Muscle of arm (tissue), 1 donor: ENCODE measurements at regions not wholly inside any gene's neighbourhood (a gene's known extent, or its start where the extent isn't known, plus 50 kb on each side); places are given as distances from the start of the nearest gene placed in this dataset.
A peak's percentile ranks its signal among the peaks of the same experiment; 100 is the strongest.

Experiments
- DNase-seq: peaks from one replicate; pipeline ENCODE4 v3.0.0-alpha.2; 2013

GRCh38 chr6:159118924-159119323 lies 50.3 kb upstream of the FNDC1 start:
- DNase-seq: no peak

GRCh38 chr6:159117563-159117962 lies 51.6 kb upstream of the FNDC1 start:
- DNase-seq: no peak

GRCh38 chr6:159117046-159117445 lies 52.2 kb upstream of the FNDC1 start:
- peak; percentile 52 for DNase-seq

DNA sequence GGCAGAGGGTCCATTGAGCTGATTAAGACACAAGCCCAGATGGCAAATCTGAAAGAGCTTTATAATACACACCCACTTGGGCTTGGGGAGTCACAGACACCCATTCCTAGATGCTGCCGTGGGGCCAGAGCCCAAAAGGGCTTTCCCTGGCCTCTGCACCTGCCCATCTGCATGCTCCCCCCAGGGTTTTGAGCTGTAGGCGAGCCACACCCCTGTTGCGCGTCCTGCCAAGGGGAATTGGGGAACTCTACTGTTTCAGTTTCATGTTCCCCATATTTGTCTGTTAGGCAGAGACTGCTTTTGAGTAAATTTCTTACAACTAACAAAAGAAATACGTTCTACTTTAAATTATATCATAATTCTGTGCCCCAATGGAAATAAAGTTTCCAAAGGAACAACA lies 52.9 kb upstream of the FNDC1 start:
- DNase-seq: no peak

- no peak for DNase-seq
Measured at GRCh38 chr6:159114569-159114968, 54.6 kb upstream of the FNDC1 start.

DNA sequence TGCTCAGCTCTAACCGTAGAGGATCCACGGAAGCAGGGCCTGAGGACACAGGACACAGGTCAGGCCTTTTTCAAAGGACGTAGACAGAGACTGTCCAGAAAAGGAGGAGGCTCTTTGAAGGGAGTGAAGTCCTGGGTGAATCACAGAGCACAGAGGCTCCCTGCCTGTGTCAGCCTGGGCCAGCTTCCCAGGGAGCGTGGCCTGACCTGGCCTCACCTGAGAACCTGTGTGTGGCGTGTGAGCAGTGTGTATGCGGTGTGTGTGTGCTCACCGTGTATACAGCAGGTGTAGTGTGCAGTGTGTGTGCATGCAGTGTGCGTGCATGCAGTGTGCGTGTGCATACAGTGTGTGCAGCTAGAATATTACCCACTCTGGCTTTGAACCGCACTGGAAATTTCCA lies 56.0 kb upstream of the FNDC1 start:
- DNase-seq: no peak

DNA sequence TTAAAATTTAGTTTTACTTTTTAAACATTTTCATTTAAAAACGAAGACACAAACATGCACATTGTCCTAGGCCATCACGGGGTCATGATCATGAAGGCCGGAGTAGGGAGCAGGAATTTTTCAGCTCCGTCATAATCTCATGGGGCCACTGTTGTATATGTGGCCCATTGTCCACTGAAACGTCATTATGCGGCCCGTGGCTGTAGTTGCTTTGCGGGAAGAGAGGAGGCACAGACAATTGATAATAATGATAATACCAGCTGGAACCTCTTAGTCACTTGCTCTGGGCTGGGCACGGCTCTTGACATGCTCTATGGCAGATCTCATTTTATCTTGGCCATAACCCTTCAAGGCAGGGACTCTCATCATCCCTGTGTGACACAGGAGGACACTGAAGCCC lies 56.5 kb upstream of the FNDC1 start:
- DNase-seq: no peak

DNA sequence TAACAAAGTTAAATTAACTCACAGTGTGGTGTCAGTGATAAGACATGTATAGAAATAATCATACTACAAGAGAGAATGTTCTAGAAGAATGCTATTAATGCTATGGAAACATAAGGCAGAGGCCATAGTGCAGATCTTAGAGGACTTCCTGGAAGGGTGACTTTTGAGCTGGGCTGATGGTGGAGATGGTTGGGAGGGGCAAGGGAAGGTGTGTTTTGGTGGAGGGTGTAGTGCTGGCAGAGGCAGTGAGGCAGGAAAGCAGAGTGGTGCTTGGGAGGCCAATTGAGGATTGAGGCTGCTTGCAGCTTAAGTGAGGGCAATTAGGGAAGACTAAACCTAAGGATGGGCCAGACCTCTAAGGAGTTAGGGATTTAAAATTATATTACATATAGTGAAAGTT lies 58.5 kb upstream of the FNDC1 start:
- no peak for DNase-seq

- no peak for DNase-seq
Measured at GRCh38 chr6:159110013-159110412, 59.2 kb upstream of the FNDC1 start.

DNA sequence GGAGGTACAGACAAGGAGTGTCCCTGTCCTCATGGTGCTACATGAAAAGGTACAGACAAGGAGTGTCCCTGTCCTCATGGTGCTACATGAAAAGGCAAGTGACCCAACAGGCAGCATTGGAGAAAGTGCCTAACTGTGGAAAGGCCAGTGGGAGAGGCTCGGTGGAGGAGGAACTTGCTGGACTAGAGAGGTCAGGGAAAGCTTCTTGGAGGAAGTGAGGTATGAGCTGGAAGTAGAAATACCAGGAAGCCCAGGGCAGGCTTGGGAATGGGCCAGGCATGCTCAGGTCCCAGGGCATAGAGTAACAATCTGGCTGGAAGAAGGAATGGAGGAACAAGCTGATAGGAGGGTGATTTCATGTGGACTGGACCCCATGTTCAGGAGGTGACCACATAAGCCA lies 59.8 kb upstream of the FNDC1 start:
- no peak for DNase-seq

DNA sequence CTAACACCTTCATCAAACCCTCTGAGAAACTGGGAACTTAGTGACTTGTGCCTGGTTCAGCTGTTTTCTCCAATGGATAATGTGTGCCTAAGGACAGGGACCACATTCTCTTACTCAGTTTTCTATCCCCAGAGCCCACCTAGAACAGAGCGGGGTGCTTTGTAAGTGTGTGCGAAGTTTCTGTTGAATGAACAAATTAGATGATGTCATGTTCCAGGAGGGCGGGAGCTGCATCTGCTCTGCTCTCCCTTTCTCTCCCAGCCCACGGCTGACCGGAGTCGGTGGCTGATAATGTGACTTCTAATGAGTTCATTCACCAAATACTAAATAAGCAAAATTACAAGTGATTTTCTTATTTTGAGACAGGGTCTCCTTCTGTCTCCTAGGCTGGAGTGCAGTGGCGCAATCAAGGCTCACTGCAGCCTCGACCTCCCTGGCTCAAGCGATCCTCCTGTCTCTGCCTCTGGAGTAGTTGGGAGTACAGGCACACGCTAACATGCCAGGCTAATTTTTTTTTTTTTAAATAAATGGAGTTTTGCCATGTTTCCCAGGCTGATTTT lies 60.7 kb upstream of the FNDC1 start:
- no peak for DNase-seq

- no peak for DNase-seq
Measured at GRCh38 chr6:159107451-159108260, 61.5 kb upstream of the FNDC1 start.

DNA sequence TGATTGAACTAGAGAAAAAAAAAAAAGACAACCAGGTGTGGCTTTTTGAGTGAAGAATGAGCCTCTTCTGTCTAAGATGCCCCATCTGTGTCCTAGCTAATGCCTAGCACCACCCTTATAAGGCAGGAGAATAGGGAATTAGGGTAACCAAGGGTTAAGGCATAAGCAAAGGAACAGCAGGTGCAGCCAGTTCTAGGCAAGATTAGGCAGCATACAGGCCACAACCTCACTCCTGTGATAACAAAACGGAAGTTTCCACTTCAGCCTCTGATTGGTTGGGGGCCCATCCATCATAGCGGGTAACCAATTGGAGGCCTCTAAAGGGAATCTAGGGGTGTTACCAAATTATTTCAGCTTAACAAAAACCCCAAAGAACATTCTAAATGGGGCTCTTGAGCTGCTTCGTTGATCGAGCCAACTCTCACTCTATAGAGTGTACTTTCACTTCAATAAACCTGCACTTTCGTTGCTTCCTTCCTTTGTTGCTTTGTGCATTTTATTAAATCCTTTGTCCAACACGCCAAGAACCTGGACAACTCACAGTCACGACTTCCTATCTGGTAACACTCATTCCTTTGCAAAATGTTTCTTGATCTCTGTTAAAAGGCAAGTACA lies 61.9 kb upstream of the TAGAP start:
- peak; percentile 68 for DNase-seq

DNA sequence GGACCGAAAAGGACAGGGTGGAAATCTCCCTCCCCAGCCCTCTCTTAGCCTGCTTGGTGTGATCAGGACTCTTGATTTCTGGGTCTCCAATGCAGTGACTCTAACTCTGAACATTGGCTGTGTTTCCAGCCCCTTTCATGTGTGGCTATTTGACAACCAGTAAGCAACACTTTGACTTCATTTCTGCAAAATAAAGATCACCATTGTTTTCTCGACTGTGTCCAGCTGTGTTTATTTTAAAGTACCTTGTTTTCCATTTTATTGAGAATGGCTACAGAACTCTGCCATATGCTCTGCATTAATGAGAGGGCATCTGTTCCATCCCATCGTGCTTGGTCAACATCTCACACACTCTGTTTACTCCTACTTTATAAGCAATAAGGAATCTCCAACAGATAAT lies 60.9 kb upstream of the TAGAP start:
- DNase-seq: no peak

DNA sequence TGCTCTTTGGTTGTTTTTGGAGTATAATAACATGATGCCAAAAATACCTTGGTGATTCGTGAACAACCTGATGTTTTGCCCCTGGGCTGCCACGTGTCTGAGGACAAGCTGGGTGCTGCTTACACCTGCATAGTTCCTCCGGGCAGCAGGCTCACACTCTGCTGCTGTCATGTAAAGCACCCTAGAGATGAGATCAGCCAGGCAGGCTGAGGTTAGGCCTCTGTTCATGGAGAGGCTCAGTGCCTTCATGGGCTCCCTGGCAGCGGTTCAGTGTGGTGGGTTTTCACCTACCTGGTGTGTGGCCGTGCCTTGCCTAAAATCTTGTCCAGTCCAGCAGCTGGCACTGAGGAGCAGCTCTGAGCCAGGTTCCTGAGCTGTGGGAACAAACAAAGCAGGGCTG lies 60.1 kb upstream of the TAGAP start:
- no peak for DNase-seq

DNA sequence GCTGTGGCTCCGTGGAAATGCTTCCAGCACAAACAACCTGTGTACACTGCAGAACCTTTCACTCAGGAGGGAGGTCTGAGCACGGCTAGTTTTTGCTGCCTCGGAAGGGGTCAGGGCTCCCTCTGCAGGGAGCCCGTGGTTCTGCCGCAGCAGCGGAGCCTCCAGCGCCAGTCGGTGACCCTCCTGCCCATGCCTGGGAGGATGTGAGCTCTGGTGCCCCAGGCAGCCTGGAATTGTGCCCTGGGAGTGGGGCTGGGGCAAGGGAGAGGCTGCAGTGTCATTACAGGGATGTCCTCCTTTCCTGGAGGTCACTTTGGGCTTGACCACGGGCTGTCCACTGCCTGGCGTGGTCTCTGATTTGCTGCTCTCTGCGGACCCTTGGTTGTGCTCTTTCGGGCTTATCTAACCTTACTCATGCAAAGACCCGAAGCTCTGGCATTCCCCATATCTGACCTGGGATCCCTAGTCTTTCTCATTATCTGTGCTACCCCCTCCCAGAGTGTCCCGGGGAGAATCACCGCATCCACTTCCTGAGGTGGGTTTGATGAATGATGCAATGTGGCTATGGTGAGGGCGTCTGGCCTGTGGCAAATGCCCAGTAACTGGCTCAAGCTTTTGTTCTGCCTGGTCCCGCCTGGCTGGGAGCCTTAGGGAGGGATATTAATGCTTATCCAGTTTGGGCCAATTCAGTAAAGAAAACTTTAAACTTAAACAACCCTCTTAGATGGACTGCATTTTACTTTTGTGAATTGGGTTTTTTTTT lies 59.6 kb upstream of the TAGAP start:
- DNase-seq: peak; percentile 61

- DNase-seq: no peak
Measured at GRCh38 chr6:159103396-159104162, 58.8 kb upstream of the TAGAP start.

DNA sequence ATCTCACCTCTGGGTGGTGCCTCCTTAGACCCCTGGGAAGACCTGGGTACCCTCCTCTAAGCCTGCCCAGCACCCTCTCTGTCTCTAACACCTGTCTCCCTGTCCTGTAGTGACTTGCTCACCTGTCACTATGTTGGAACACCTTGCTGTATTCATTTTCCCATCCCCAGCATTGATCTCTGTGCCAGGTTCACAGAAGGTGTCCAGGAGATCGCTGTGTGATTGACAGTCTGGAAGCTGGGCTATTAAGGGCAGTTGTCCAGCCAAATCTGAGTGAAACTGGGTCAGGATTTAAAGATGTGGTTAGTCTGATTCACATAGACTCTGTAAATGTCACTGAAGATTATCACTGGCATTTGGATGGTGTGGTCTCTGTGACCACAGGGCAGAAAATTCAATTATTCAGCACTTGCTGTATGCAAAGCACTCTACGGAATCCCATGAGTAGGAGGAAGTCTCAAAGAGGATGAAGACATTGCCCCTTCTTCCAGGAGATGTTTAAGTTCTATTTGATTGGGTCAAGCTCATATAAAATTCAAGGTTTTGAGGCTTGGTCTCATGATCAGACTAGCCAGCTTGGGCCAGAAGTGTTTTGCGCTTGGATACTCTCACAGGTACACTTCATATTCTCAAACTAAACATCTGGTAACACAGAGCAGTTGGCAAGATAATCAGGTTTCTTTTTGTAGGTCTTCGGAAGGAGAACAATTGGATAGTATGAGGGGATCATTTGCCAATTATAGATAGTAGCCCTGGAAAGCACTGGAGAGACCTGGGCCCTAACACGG lies 57.8 kb upstream of the TAGAP start:
- DNase-seq: no peak

- DNase-seq: no peak
Measured at GRCh38 chr6:159101656-159102055, 56.9 kb upstream of the TAGAP start.

GRCh38 chr6:159100395-159101182 lies 55.8 kb upstream of the TAGAP start:
- DNase-seq: no peak
